Fibroblast of upper back skin (primary cell): ENCODE measurements at regions not wholly inside any gene's neighbourhood (a gene's known extent, or its start where the extent isn't known, plus 50 kb on each side); places are given as distances from the start of the nearest gene placed in this dataset.
"Not testable (repeated sequence)": the region's sequence is repeated elsewhere in the genome, so short reads cannot be mapped to it uniquely, and the experiment has no call there.

Experiments
- DNase-seq: peaks from one replicate; pipeline ENCODE4 v3.0.0-alpha.2; 2013

DNA sequence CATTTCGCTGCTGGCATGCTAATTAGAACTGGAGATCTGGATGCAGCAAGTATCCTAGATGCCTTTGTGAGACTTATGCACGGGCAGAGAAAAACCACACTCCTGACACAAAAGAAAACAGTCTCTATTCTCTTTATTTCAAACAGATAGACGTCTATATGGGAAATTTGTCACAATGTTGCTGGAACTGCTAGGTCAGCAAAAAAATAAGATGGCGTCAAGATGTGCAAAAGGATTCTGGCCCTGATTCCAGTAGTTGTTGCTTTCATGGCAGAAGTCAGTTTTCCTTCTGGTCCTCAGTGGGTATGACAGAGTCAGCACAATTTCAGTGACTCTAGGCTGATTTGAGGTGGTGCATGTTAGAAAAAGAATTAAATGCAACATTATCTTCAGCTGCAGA is 1068.0 kb downstream of the SLITRK5 start:
- DNase-seq = no peak

DNA sequence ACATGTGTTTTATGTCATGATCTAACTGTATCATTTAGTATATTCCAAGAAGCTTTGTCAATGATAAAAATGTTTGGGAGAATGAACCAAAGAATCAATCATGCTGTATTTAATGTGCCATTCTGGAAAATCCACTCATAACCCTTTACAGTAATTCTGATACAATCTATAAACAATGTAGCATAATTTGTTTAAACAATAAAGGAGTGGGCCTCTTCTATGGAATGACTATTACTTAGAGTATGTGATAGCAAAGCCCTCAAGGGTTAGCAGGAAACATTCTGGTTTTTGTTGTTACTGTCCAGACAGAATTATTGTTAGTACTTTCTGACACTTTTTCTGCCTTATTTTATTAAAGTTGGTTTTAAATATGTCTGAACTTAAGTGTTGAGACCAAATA is 1073.1 kb downstream of the SLITRK5 start:
- DNase-seq = no peak

DNA sequence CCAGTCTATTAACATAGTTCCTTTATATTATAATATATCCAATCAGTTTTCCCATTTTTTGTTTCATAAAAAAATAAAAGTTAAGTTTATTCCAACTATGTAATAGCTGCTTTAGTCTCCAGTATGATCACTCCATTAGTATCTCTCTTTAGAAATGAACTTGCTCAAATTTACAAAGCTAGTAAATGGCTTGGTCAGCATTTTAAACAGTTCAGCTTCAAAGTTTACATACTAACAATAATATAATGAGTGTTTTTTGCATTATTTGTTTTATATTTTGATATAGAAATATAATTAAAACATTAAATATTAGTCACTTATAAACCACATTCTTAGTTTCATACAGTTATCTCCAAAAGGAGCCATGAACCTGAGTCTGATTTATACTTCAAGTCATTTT is 1073.8 kb downstream of the SLITRK5 start:
- no peak for DNase-seq

DNA sequence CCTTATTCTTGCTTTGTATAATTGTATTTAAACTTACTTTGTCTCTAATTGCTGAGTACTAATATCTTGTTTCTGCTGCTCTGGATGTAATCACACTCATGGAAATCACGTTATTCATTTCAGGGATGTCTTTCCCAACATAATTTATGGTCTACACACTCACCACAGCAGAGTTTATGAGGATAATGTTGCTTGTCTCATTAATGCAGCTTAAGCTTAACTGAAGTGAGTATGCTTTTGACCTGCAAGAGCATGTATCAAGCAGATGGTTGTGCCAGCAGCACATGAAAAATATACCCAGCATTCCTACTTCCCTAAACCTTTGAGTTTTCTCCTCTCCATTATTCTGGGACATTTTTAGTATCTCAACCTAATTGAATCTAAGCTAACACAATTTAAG is 1080.9 kb downstream of the SLITRK5 start:
- DNase-seq = no peak

DNA sequence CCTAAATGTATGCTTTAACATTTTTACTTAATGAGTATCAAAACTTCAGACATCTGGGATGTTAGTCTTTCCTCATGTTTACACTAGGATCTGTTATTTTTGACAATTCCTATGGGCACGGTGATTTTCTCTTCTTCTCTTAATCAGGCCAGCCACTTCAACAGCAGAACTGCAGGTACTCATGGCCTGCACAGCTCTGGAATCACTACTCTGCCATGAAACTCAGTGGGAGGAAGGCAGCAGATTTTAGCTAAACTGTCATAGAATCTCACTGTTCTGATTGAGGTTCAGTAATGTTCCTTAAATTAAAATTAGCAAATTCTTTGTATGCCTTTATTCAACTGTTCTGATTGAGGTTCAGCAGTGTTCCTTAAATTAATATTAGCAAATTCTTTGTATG is 1083.0 kb downstream of the SLITRK5 start:
- DNase-seq = no peak

DNA sequence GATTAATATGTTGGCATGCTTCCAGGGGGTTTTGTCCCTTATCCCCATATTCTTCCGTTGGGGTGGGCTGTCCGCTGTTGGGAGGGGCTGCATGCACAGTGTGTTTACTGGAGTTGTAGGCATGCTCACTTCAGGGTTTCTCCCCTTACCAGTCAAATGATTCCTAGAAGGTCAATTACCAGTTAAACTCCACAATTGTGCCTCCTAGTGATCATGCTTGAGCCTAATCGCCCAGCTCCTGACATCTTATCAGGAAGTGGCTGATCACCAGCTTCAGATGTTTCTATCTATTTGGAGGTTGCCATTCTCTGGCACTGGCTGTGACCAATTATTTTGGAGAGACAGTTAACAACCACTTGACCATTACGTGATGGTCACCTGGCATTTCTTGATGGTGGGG is 1090.0 kb downstream of the SLITRK5 start:
- no peak for DNase-seq

DNA sequence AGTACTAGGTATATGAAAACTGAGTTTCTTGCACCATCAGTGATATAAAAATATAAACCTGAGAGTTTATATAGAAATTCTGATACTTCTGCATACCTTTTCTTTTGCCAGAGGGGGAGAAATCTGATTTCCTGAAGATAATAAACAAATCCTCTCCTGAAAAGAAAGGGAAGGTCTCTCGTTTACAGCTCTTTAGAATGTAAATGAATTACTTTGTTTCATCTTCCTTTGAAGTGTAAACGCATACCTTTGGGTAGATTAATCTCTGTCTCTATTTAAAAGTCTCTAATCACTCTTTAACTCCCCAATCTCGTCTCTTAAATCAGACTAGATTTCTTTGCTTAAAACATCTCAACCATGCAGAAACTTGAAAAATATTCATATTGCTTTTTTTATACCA is 1092.9 kb downstream of the SLITRK5 start:
- no peak for DNase-seq

DNA sequence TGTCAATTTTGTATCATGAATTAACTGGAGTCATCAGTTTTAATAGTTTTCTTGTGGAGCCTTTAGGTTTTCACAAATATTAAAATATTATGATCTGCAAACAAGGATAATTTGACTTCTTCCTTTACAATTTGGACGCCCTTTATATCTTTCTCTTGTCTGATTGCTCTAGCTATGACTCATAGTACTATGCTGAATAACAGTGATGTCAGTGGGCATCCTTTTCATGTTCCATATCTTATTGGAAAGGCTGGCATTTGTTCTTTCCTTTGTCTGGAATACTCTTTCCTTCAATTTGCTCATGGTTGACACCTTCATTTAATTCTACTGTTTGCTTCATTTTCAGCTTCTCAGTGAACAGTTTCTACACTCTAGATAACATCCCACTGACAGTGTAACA is 1129.3 kb downstream of the SLITRK5 start:
- no peak for DNase-seq

DNA sequence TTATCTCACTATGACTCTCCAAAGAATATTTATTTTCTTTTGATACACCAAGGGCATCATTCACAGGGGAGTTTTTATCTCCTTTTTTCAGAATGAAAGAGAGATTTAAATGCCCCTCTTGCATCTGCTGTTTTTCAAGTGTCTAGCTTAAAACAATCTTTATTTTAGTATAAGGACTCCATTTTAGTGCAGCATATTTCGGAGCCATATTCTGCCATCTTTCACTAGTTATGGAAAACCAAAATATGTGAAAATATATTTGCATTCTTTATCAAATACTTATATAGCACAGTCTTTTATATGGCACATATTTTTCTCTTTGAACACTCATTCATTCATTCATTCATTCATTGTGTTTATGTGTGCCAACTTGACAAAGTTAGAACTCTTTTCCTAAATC is 1130.2 kb downstream of the SLITRK5 start:
- no peak for DNase-seq

DNA sequence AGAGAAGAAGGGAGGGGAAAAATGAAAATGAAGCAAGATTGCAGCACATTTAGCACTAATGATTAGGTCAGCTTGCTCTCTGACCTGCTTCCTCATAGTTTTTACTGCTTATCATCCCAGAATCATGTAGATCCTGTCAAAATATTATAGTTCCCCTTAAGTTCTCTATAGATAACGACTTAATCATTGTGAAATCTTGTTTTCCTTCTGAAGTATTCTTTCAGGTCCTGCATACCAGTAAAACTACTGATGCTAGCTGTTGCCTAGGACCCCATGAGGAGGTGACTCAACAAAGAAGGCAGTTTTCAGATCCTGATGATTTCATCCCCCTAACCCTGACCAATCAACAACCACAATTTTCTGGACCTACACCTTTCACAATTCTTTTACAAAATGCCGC is 1131.7 kb downstream of the SLITRK5 start:
- no peak for DNase-seq

DNA sequence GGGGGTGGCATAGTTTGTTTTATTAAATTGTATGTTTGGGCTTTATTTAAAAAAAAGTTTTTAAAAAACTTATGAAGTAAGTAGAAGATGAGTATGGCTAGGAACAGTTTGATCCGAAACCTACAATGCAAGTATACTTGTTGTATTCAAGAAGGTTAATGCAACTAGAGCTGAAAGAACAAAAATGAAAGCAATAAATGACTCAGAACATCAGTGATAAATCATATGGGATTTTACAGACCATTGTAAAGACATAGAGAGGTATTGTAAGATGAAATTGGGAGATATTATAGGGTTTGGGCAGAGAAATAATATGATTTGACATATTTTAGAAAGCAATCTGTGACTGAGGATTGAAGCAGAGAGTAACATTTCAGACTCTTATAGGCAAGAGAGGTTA is 1135.3 kb downstream of the SLITRK5 start:
- DNase-seq = no peak

DNA sequence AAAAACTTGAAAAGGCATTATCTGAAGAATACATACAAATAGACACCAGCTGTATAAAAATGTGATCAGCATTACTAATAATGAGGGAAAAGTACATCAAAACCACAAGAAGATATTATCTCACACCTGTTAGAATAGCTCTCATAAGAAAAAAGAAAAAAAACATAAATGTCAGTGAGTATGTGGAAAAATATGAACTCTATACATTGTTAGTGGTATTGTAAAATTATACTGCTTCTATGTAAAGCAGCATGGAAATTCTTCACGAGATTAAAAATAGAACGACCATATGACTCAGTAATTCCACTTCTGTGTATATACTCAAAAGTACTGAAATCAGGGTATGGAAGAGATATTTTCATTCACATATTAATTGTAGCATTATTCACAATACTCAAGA is 1146.4 kb downstream of the SLITRK5 start:
- no peak for DNase-seq

DNA sequence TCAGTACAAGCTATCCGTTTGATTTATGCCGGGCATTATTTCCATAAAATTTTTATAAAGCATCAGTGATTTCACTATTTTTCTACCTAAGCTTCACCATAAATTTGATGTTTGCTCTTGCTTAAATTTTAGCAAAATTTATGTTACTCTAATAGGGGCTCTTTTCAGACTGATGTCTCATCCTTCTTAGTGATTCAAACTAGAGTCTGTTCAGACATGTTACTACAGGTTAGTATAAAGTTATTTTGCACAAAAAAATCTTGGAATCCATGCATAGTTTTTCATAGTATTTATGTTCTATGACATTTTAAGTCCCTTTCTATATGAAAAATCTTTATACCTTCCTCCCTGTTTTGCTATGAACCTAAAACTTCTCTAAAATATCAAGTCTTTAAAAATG is 1151.9 kb downstream of the SLITRK5 start:
- DNase-seq = no peak

DNA sequence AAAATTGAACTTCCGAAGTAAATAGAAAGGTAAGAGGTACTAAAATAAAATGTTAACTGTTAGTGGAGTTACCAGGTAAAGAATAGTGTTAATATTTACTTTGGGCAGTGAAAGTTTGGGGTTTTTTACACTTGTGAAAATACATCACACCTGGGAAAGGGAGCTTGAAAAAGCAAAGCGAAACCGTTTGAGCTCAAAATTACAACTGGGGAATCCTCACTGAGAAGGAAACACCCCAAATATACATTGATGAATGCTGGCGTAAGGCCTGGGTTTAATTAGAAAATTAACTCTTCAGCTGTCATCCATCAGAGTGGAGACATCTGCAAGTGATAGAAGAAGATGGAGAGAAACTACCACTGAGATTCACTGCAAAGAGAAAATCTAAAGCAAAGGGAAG is 1153.0 kb downstream of the SLITRK5 start:
- DNase-seq = no peak

DNA sequence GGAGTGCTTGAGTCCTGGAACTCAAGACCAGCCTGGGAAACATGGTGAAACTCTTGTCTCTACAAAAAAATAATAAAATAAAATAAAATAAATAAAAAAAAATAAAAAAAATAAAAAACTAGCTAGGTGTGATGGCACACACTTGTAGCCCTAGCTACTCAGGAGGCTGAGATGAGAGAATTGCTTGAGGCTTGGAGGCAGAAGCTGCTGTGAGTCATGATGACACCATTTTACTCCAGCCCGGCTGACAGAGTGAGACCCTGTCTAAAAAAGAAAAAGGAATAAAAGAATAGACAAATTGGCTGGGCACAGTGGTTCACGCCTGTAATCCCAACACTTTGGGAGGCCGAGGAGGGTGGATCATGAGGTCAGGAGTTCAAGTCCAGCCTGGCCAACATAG is 1168.9 kb downstream of the SLITRK5 start:
- DNase-seq = no peak

DNA sequence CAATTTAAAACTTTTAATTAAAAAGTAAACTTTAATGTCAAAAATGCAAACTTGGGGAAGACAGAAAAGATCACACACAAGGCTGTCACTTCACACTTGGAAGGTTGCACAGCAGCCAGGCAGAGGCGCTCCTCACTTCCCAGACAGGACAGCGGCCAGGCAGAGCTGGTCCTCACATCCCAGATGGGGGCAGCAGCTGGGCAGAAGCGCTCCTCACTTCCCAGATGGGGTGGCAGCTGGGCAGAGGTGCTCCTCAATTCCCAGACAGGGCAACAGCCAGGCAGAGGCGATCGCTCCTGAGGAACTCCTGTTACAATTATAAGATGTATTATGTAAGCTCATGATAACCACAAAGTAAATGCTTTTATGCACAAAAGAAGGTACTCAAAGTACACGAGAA is 1181.1 kb downstream of the SLITRK5 start:
- not testable (repeated sequence) for DNase-seq

DNA sequence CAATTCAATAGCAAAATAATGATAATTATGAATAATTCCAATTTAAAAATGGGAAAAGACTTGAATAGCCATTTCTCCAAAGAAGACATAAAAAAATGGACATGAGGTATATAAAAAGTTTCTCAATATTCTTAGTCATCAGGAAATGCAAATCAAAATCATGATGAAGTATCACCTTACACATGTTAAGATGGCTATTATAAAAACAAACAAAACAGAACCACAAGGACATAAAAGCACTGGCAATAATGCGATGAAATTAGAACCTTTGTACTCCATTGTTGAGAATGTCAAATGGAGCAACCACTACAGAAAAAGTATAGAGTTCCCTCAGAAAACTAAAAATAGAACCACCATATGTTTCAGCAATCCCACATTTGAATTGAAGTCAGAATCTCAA is 1186.1 kb downstream of the SLITRK5 start:
- DNase-seq = no peak

DNA sequence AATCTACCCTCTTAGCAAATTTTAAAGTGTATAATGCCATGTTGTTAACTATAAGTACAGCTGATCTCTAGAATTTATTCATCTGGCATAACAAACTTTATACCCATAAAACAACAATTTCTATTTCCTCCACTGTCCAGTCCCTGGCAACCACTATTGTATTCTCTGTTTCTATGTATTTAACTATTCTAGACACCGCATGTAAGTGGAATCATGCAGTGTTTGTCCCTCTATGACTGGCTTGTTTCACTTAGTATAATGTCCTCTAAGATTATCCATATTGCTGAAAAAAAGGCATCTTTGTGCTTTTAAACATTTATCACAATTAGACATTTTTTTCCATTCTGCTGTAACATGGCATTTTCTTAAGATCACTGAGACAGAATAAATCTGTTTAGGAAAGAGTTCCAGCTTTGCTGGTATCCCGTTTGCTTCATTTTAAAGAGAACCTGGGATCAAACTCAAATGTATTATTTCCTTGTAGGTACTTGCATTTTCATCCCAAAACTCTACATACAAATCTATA is 1191.0 kb downstream of the SLITRK5 start:
- no peak for DNase-seq

DNA sequence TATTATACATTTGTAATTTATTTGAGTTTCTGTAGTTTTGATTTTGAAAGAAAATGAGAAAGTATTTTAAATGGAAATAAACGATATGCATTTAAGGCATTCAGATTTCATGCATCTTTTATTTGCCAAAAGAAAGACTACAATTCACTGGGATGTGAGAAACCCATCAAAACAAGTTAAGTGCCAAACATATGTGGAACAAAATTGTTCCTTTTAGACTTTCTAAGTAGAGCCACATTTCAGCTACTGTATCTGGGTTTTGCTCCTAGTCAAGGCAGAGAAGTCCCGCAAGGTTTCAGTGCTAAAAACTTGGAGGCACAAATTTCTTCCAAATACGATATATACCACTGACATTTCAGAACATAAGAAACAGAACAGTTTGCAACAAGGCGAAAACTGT is 1191.9 kb downstream of the SLITRK5 start:
- DNase-seq = no peak

DNA sequence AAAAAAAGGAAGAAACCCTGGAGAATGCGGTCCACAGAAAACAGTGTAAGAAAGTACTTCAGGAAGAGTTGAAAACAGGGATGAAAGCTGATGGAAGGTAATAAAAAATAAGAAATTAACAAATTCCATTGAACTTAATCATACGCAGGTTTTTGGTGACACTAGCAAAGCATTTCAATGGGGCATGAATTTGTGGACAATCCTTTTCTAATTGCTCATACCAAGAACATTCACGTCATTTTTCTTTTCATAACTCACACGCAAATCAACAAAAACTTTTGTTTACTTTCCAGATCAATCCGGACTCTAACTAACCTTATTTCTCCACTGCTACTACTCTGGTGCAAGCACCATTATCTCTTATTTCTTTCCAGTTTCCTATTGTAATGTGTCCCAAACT is 1195.0 kb downstream of the SLITRK5 start:
- no peak for DNase-seq

DNA sequence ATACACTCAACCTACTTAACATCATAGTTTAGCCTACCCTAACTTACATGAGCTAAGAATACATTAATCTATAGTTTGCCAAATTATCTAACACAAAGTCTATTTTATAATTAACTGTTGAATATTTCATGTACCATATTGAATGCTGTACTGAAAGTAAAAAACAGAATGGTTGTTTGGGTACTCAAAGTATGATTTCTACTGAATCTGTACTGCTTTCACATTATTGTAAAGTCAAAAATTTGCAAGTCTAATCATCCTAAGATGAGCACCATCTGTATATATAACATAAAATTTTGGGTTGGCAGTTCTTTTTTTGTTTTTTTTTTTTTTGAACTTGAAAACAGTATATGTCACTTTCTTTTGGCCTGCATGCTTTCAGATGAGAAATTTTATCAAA is 1212.6 kb downstream of the SLITRK5 start:
- DNase-seq = no peak

DNA sequence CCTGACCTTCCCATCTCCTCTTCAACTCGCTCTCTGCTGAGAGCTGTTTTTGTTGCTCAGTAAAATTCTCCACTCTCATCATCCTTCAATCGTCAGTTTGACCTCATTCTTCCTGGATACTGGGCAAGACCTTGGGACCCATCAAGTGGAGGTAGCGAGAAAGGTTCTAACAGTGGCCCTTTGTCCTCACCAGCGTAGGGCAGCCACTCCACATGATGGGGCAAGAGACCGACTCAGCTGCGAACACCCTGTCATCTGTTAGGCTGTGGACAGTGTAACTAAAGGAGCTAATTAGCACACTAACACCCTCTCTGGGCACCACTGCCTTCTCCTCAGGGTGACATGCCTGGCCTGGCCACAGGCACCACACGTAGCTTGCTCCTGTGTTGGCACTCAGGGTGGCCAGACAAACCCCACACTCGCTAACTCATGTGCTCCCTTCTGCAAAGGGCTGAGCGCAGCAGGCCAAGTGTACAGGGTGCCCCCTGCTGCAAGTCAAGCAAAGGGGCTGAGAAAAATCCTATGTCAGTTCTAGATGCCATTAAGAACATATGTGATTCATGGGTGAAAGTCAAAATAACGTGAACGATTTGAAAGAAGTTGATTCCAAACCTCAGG is 1216.0 kb downstream of the SLITRK5 start:
- DNase-seq = no peak

DNA sequence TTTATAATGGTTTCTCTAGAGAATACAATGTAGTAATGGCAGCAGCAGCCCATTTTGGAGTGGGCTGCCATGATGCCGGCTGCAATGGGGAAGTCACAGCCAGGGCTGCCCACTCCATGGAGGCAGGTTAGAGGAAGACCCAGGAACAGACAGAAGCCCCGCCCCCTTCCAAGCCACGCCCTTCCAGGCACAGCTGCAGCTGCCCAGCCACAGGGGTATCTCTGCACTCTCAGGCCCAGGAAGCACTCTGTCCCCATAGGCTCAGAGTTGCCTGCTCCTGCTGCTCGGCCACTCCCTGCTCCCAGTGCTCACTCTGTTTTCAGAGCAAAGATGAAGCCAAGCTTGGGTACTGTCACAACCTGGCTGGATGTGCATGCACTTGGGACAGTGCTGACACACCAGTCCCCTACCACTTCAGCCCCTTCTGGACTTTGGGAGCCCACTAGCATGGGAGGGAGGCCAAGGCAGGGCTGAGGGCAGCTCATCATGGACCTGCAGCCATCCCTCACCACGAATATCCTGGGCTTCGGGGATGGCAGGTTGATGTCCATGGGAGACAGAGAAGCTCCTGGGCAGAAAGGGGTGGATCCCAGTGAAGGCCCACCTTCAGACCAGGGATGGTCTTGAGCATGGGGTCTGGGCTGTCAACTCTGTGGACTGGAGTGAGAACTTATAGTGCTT is 1224.2 kb downstream of the SLITRK5 start:
- no peak for DNase-seq

DNA sequence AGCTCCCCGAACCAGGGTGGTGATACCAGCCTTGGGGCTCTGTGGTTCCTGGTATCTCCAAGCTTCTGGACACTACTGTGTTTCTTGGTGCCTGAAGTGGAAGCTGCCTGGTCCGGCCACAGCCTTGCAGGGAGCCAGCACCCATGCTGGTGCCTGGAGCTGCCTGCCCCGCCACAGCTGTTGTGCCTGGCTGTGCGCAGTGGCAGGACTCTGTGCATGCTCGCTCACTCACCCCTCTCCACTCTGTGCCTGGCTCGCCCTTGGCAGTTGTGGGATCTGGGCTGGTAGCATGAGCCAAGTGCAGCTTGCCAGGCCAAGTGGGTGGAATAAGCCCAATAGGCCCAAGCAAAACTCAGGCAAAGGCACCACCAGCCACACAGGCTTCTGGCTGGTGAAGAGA is 1225.3 kb downstream of the SLITRK5 start:
- DNase-seq = no peak

DNA sequence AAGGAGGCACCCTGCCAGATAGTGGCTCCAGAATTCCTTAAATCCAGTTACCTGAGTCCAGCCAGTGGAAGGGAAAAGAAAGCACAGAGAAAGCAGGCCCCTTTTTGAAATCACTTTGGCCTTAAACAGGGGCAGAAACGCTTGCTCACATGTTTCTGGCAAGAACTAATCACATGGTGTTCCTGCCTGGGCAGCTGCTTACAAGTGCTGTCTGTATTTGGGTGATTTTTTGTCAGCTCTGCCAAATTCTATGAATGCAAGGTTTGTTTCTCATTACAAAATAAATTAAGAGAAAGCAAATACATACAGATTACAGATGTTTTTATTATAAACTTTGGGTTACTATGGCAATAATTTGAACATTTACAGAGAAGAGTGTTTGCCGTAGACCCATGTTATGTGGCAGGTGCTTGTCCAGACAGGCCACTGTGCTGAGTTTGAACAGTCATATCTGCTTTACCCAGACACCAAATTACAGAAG is 1237.8 kb downstream of the SLITRK5 start:
- DNase-seq = no peak
